ENCODE measurements at regions not wholly inside any gene's neighbourhood (a gene's known extent, or its start where the extent isn't known, plus 50 kb on each side); places are given as distances from the start of the nearest gene placed in this dataset.

- Histone ChIP-seq H3K9me3 (ENCODE audit: insufficient read depth, low read length) (no peaks in the 10 kb centered on the region), H3K4me2 (ENCODE audit: low read length) (no peak overlapping the region), H4K20me1 (ENCODE audit: insufficient read depth, low read length) (no peaks in the 10 kb centered on the region), H3K9ac (ENCODE audit: low read length) (no peak overlapping the region), H3K27me3 (ENCODE audit: low read depth, low read length) (no peaks in the 10 kb centered on the region), H3K4me1 (ENCODE audit: low read length) (no peaks in the 10 kb centered on the region), H3K27ac (ENCODE audit: low read length) (no peak overlapping the region), H3K36me3 (replicated peaks; ENCODE audit: low read depth, low read length) (no peaks in the 10 kb centered on the region), H3K4me3 (ENCODE audit: low read length) (no peak overlapping the region), H3K79me2 (ENCODE audit: low read length) (no peaks in the 10 kb centered on the region), H2AFZ (ENCODE audit: low read depth, low read length) (no peak overlapping the region)
- TF ChIP-seq EZH2phosphoT487 (IDR thresholded peaks at IDR 0.05; ENCODE audit: low read depth), result no peak
- no peak for TF ChIP-seq CTCF (IDR thresholded peaks at IDR 0.05; ENCODE audit: low read depth, low read length)
These were observed 553.6 kb upstream of the GHITM start for GRCh38 chr10:83585686-83586085.

GRCh38 chr10:83592337-83592935, 546.9 kb upstream of the GHITM start:
- TF ChIP-seq CTCF (IDR thresholded peaks at IDR 0.05; ENCODE audit: low read depth, low read length) (no peak), EZH2phosphoT487 (IDR thresholded peaks at IDR 0.05; ENCODE audit: low read depth) (no peak)
- H3K79me2 ChIP-seq (ENCODE audit: low read length), result no peaks in the 10 kb centered on the region
- H3K9me3 ChIP-seq (ENCODE audit: insufficient read depth, low read length), result 0 out of 2 replicates have a peak, but pooled peaks cover 4% of the 10 kb centered on the region

GRCh38 chr10:83603708-83604107, 535.6 kb upstream of the GHITM start:
- peak overlapping the region; percentile 5; the same call in 1 of the 2 replicates for H3K4me3 ChIP-seq (ENCODE audit: low read length)
- H3K27ac ChIP-seq (ENCODE audit: low read length), result peak overlapping the region; percentile 70
- 0 out of 2 replicates have a peak overlapping the region, but pooled peaks have one; percentile 2 for H3K9ac ChIP-seq (ENCODE audit: low read length)
- no peak overlapping the region for H2AFZ ChIP-seq (ENCODE audit: low read depth, low read length)
- TF ChIP-seq EZH2phosphoT487 (IDR thresholded peaks at IDR 0.05; ENCODE audit: low read depth), result no peak
- TF ChIP-seq CTCF (IDR thresholded peaks at IDR 0.05; ENCODE audit: low read depth, low read length), result peak; percentile 14; the same call in 1 of the 2 replicates
- no peaks in the 10 kb centered on the region for H3K9me3 ChIP-seq (ENCODE audit: insufficient read depth, low read length)
- H3K4me2 ChIP-seq (ENCODE audit: low read length), result peak overlapping the region; percentile 61
- H3K36me3 ChIP-seq (replicated peaks; ENCODE audit: low read depth, low read length), result no peaks in the 10 kb centered on the region
- no peaks in the 10 kb centered on the region for H4K20me1 ChIP-seq (ENCODE audit: insufficient read depth, low read length)
- no peaks in the 10 kb centered on the region for H3K79me2 ChIP-seq (ENCODE audit: low read length)
- H3K27me3 ChIP-seq (ENCODE audit: low read depth, low read length), result no peaks in the 10 kb centered on the region
- peaks cover 31% of the 10 kb centered on the region for H3K4me1 ChIP-seq (ENCODE audit: low read length)

More at GRCh38 chr10:83592337-83592935, 546.9 kb upstream of the GHITM start:
- no peaks in the 10 kb centered on the region for H4K20me1 ChIP-seq (ENCODE audit: insufficient read depth, low read length)
- H3K36me3 ChIP-seq (replicated peaks; ENCODE audit: low read depth, low read length), result no peaks in the 10 kb centered on the region
- no peak overlapping the region for H3K27ac ChIP-seq (ENCODE audit: low read length)
- no peak overlapping the region for H3K4me2 ChIP-seq (ENCODE audit: low read length)
- H3K4me3 ChIP-seq (ENCODE audit: low read length), result no peak overlapping the region
- H2AFZ ChIP-seq (ENCODE audit: low read depth, low read length), result no peak overlapping the region
- H3K9ac ChIP-seq (ENCODE audit: low read length), result no peak overlapping the region
- no peaks in the 10 kb centered on the region for H3K27me3 ChIP-seq (ENCODE audit: low read depth, low read length)
- H3K4me1 ChIP-seq (ENCODE audit: low read length), result no peaks in the 10 kb centered on the region

GRCh38 chr10:83605783-83606630, 533.3 kb upstream of the GHITM start:
- Histone ChIP-seq H3K36me3 (replicated peaks; ENCODE audit: low read depth, low read length) (no peaks in the 10 kb centered on the region), H3K4me2 (ENCODE audit: low read length) (no peak overlapping the region), H3K9me3 (ENCODE audit: insufficient read depth, low read length) (no peaks in the 10 kb centered on the region), H3K4me3 (ENCODE audit: low read length) (no peak overlapping the region), H3K27me3 (ENCODE audit: low read depth, low read length) (no peaks in the 10 kb centered on the region), H3K4me1 (ENCODE audit: low read length) (peaks cover 31% of the 10 kb centered on the region), H3K9ac (ENCODE audit: low read length) (no peak overlapping the region), H3K27ac (ENCODE audit: low read length) (no peak overlapping the region), H3K79me2 (ENCODE audit: low read length) (no peaks in the 10 kb centered on the region), H4K20me1 (ENCODE audit: insufficient read depth, low read length) (no peaks in the 10 kb centered on the region), H2AFZ (ENCODE audit: low read depth, low read length) (no peak overlapping the region)
- TF ChIP-seq EZH2phosphoT487 (IDR thresholded peaks at IDR 0.05; ENCODE audit: low read depth), result no peak
- no peak for TF ChIP-seq CTCF (IDR thresholded peaks at IDR 0.05; ENCODE audit: low read depth, low read length)
